Ovary (tissue), 3 donors: ENCODE measurements at regions not wholly inside any gene's neighbourhood (a gene's known extent, or its start where the extent isn't known, plus 50 kb on each side); places are given as distances from the start of the nearest gene placed in this dataset.

Experiments
- CTCF ChIP-seq, 3 donors: fragments of 450-650 bp in 2 of 3; fragments of 200-600 bp in 1 of 3; IDR thresholded peaks; one replicate each; pipeline versions ENCODE4 v1.5.1 to v1.8.0; 2016 to 2022; ENCODE audit warnings: antibody characterized with exemption in 3 of 3, mild to moderate bottlenecking in 1 of 3
- POLR2A ChIP-seq: fragments of 450-650 bp; IDR thresholded peaks from one replicate; pipeline ENCODE4 v1.6.1; 2017; ENCODE audit warnings: antibody characterized with exemption, mild to moderate bottlenecking, moderate library complexity
- donor health status: DM: no; HTN: no; CAD: no.

GRCh38 chr21:16185766-16186165, 456.0 kb downstream of the USP25 start:
- TF ChIP-seq CTCF (IDR thresholded peaks at IDR 0.05) (no peak), POLR2A (no peak)
